HuH-7.5 (cell line): ENCODE measurements at regions not wholly inside any gene's neighbourhood (a gene's known extent, or its start where the extent isn't known, plus 50 kb on each side); places are given as distances from the start of the nearest gene placed in this dataset.
"Not testable (repeated sequence)": the region's sequence is repeated elsewhere in the genome, so short reads cannot be mapped to it uniquely, and the experiment has no call there.

ENCODE experiments used
- DNase-seq: peaks from one replicate; pipeline ENCODE4 v3.0.0; 2011; ENCODE audit warnings: low spot score

DNA sequence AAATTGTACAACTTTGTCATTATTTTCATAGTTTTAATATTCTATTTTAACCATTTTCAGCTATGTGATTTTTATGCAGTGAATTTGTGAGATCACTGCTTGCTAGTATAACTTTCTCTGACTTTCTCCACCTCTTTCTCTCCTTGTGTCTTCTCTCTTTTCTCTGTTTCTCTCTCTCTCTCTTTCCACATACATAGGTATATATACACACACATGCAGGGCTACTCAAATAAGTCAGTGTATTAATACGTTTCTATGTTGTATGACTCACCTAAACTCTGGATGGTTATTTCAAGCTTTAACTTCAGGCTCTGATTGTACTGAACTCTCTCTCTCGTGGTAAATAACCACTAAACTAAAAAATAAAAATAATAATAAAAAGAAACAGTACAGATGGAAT lies 1389.3 kb upstream of the ALCAM start:
- DNase-seq = no peak

DNA sequence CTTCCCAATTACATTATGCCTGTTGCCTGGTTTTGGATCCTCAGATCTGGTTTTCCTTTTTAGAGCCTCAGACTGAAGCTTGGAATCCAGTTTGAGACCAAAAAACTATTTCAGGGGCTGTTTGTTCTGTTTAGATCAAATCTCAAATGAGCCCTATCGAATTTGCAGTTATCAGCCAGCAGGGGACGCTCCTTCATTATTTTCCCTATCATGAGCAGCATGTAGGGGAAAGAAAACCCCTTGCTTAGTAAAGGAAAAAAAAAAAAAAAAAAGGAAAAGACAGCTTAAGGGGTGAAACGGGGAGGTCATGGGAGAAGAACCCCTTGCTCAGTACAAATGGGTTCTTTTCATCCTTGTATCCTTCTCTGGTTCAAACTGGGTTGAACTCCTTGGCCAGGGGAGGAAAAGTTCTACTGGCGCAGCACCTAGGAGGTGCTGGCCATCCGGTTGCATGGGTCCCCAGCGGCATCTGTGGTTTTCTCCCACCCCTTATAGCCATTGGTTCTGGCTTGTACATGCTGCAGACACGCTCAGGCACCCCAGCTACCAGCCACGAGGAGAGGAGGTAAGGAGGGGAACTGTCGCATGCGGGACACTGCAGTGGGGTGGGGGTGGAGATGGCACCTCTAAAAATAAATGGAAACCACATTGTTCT lies 1375.1 kb upstream of the ALCAM start:
- DNase-seq = no peak

DNA sequence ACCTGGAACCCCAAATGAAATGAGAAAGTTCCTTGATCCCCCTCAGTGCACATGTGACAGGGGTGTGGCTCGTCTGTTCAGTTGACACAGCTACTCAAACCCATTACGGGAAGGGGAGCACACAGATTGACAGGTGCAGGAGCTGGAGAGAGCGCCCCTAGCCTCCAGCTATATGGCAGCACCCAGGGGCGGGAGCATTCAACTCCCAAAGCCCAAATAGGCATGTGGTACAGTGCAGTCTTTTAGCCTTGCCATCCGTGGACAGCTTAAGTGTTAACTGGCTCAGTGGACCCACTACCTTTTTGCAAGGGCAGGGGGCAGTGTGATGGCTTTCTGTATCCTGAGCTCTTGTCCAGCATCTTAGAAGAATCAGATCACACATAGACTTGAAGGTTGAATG lies 1374.2 kb upstream of the ALCAM start:
- DNase-seq = no peak

DNA sequence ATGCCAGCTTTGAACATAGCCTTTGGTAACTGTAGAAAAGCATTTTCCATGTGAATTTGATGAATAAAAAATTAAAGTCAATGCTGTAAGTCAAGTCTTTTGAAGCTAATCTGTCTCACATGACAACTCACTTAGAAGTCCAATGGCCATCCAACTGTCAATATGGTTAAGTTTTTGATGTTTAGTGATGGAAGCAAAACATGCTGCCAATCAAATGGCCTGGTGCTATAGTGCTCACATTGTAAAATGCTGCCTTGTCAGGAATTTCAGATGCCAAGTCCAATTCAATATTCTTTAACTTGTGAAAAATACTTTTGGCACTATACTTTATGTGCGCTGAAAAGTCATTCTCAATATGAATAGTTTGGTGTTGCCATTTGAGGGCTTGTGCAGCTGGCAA lies 1361.8 kb upstream of the ALCAM start:
- DNase-seq = no peak

DNA sequence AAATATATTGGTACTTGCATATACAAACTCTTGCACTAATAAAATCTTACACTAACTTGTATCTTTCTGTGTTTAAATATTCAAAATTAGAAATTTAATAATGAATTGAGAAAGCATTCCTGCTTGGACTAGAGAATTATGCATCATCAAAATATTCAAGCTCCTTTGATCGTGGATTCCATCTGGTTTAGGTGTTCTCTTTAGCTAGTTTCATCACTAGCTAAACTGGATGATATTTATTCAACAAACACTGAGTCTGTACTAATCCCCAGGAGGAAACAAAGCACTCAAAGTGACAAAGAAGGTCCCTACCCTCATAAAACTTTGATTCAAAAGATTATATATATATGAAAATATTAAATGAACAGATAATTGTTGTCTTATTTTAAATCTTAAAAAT lies 1360.9 kb upstream of the ALCAM start:
- DNase-seq = peak; percentile 10

DNA sequence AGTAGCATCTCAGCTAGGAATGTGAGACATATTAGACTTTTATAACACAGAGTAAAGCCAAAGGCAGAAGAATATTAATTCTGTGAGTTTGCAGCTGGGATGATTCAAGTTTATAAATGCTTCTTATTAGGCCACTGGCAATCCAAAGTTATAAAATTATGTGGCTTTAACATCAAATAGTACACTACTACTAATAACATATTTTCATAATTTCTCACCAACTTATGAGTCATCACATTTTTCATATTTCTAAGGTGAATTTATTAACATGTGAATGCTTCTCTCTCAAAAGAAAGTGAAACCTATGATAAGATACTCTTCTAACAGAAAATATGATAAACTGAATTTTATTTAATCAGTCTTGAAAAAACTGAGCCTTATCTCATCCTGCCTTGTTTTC lies 1348.2 kb upstream of the ALCAM start:
- DNase-seq = no peak

DNA sequence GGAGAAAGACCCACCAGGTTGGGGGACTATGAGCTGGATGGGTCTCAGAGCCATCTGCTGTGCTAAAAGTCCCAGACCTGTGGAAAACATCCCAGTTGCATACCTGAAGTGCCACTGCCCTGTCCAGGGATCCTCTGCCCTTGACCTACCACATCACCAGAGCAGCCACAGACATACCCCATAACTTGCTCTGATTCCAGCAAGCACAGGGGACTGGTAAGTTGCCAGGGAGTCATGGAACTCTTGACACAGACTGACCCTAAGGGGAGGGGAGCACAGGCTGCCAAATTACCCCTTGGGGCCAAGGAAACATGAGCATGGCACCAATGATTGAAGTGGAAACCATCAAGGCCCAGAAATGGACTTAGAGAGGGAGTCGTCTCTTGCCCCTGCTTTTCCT lies 1335.1 kb upstream of the ALCAM start:
- no peak for DNase-seq

DNA sequence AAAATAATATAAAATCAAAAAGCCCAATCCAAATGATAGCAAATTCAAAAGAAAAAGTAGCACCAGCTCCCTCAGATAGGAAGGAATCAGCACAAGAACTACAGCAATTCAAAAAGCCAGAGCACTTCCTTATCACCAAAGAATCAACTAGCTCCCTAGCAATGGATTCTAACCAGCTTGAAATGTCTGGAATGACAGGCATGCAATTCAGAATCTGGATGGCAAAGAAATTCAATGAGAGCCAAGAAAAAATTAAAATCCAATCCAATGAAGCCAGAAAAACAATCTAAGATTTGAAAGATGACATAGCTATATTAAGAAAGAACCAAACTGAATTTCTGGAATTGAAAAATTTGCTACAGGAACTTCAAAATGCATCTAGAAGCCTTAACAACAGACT lies 1334.4 kb upstream of the ALCAM start:
- DNase-seq = no peak

DNA sequence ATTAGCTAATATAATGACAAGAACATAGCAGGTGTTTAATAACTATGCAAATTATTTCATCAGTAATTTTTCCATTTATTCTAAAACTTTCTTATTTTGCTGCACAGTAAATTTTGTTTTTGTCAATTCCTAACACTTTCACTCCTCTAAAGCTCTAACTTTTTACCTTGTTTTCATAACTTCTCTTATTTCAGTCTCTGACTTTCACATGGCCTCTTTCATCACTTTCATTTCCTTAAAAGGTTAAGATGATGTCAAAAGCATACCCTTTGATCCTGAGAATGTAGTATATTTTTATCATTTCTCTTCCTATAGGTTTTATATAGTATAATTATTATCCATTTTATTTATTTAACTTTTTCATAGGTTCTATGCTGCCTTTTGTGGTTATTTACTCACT lies 1325.8 kb upstream of the ALCAM start:
- DNase-seq = no peak

DNA sequence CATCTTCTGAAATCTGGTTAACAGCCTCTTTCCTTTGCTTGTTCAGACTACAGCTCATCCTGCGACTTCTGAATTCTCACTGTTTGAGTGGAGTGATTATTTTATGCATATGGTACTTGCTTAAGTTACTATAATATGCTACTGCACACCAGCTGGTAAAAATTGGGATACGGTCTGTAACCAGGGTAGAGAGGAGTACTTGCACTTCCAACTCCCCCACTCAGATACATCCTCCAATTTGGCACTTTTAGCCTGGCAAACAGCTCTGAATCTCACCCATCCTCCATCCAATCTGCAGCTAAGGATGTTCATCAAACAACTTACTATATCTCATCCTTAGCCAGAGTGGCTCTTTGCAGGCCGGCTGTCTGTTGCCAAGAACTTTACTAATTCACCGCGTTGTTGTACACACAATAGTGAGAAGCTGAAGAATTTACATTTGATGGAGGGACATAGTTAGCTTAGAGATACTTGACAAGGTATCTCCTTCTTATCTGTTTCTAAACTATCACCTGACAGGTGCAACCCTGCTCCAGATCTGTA lies 1323.6 kb upstream of the ALCAM start:
- DNase-seq = not testable (repeated sequence)

DNA sequence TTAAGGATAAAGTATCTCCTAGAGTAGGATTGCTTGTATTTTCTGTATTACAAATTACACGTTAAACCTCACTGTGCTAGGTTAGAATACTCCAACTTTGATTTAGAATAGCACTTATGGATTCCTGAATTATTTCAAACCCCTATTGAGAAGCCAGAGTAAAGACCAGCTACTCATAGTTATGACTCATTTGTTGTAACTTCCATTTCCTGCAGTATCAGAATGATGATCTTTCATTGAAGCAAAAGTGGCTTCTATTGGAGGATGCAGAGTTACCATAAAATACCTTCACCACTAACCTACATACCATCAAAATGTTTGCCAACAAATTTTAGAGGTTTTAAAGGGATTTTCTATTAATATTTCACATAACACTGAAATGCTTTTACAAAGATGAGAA lies 1322.7 kb upstream of the ALCAM start:
- no peak for DNase-seq

DNA sequence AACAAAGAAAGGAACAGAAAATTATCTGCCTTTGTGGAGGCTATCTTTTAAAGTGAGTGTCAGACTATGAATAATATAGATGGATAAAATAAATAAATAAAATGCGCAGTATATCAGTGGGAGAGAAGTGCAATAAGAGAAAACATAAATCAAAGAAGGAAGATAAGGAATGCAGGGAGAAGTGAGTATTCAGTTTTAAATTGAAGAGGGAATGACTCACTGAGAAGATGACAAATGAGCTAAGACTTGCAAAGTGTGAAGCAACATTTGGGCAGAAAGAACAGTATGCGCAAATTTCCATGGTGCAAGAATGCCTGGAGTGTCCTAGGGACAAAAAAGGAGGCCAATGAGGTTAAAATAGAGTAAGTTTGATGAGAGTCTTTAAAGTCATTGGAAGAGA lies 1300.1 kb upstream of the ALCAM start:
- DNase-seq = no peak

DNA sequence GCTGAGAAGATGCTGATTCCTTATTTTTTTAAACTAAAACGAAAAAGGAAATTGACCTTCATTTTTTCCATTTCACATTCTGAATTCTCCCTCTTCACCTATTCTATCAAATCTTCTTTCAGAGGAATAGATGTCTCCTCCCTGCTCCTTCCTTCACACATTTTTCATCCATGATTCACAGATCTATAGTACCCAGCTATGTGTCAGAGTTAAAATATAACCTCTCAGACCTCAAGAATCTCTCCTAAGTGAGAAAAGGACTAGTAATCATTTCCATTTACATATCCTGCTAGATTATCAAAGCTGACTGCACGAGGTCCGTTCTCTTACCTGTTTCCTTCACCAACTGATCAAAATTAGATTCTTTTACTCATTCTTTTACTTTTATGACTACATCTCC lies 1297.6 kb upstream of the ALCAM start:
- DNase-seq = no peak

DNA sequence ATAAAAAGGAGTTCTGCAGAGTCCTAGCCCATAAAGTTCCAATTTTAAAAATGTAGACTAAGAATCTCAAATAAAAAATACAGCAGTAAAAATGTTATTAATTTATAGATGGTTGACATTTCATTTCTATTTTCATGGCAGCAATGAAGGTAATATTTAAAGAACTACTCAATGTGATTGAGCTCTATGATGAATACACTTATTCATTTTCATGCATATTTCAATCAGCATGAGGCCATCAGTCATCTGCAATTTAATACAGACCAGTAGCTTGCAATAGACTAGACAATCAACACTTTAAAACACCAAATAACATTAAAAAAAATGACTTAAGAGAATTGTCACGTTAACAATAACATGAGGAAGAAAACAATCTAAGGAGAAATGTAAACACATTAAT lies 1295.8 kb upstream of the ALCAM start:
- no peak for DNase-seq

DNA sequence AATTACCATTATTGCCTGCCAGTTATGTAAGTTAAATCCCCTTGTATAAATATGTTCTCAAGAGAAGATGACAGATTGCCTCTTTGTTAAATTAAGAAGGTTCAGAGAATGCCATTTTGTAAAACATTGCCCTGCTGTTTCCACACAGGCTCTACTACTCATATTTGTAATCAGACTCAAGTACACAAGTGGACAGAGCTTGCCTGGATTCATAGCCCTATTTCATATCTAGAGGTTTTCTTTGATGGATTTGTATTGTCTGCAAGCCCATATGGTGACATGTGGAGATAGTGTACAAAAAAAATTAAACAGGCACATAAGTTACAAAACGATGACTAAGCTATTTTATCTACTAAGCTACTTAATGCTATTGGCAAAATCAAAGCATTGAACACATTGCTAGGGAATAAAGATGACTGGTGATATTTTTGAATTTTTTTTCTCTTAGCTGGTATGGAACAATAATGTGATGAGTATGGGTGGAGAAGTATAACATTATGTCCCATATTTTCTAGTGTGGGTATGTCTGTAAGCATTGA lies 1286.6 kb upstream of the ALCAM start:
- no peak for DNase-seq

DNA sequence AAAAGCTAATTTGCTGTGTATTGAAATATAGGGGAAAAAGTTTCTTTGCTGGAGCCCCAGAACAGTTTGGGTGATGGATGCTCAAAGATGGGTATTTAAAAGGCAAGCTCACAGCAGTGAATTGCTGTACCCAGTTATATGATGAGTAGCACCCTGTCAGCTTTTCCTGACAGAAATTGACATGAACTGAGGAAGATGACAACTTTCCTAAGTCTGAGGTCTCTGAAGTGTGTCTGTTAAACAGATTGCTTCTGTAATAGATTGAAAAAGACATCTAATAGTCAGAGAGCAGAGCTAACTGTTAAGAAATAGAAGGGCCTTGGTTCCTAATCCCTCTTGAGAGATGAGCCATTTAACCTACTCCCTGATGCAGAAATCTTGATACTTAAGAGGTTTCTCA lies 1278.0 kb upstream of the ALCAM start:
- no peak for DNase-seq

DNA sequence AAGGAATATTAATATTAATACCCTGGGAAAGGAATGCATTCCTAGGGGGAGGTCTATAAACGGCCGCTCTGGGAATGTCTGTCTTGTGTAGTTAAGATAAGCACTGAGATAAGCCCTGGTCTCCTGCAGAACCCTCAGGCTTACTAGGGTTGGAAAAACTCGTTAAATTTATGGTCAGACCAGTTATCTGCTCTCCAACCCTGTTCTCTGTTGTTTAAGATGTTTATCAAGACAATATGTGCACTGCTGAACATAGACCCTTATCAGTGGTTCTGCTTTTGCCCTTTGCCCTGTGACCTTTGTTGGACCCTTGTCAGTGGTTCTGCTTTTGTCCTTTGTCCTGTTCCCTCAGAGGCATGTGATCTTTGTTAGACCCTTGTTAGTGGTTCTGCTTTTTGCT lies 1276.7 kb upstream of the ALCAM start:
- DNase-seq = not testable (repeated sequence)

DNA sequence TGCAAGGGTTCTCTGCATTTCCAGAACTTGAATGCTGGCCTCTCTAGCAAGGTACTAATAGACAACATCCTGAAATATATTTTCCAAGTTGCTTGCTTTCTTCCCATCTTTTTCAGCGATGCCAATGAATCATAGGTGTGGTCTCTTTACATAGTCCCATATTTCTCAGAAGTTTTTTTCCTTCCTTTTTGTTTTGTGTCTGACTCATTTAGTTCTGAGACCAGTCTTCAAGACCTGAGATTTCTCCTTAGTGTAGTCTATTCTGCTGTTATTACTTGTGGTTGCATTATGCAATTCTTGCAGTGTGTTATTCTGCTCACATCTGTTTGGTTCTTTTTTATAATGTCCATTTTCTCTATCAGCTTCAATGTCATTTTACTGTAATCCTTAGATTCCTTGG lies 1265.0 kb upstream of the ALCAM start:
- no peak for DNase-seq

DNA sequence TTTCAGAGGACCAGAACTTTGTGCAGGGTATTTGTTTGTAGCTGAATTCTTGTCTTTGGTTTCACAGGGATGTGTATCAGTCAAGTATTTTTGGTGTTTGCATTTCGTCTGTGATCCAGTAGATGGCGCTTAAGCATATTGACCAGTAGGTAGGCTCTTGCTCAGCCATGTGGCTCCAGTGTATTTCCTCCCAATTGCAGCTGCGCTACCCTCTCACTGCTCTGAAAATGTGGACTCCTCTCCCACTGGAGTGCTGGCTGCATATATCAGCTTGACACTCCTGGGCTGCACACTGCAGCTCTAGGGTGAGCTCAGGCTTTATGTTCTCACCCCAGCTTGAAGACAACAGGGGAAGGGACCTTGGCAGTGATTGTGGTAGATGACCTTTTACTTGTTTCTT lies 1264.3 kb upstream of the ALCAM start:
- no peak for DNase-seq

DNA sequence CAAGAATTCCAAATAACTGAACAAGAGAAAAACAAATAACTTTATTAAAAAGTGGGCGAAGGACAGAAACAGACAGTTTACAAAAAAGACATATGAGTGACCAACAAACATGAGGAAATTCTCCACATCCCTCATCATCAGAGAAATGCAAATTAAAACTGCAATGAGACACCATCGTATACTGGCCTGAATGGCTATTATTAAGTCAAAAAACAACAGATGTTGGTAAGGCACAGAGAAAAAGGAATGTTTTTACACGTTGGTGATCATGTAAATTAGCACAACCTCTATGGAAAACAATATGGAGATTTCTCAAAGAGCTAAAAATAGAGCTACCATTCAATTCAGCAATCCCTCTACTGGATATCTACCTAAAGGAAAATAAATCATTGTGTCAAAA lies 1260.4 kb upstream of the ALCAM start:
- no peak for DNase-seq

DNA sequence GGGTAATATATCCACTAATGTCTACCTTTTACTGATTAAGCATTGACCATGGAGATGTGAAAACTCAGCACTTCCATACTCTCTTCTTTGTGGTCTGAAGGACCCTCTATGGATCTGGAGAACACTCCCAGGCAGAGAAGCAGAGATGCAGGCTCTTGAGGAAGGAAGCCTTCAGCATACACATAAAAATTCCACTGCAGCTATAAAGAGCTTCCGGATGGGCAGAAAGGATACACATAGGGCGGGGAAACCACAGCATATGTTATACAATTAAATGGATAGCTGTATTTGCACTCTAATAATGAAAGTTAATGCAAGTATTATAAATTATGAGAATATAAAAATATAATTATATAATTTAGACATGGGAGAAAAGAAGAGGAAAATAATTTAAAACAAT lies 1258.2 kb upstream of the ALCAM start:
- DNase-seq = no peak

DNA sequence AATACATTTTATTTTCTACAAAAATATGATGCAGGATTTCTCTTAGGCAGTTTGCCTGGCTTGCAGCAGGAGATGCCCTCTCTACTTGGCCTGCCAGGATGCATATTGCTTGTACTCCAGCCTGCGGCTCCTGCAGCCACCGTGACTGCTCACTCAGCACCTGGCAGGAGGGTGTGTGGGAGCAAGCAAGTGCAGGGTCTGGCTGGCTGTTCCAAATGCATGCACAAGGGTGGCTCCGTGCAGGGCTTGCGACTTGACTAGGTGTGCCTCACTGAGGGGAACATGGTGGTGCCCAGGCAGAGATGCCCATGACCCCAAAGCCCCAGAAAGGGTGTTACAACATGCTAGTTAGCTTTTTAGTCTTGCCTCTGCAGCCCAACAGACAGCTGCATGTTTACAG lies 1240.2 kb upstream of the ALCAM start:
- no peak for DNase-seq

DNA sequence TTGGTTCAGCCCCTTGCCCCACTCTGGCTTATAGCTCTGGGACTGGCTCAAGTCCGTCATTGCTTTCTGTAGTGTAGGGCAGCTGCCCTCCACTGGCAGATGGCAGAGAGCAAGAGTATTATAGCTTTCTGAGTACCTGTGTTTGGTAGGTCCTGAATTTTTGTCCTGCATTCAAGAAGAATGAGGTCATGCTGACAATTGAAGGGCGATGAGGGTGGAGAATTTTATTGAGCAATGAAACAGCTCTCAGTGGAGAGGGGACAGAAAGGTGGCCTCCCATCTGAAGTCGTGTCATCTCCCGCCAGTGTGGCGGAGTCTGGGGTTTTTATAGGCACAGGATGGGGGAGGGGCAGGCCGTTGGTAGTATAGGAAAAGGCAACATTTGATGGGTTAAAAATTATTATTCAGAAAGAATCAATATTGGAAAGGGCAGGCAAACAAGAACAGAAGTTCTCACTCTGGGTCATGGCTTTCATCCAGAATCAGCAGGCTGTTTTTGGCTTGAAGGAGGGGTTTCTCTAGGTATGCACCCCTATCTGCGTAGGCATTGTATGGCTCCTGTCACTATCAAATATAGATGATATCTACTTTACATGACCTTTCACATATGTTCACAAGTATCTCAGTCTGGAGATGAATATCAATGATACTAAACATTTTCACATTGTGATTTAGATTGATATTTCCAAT lies 1239.7 kb upstream of the ALCAM start:
- no peak for DNase-seq

DNA sequence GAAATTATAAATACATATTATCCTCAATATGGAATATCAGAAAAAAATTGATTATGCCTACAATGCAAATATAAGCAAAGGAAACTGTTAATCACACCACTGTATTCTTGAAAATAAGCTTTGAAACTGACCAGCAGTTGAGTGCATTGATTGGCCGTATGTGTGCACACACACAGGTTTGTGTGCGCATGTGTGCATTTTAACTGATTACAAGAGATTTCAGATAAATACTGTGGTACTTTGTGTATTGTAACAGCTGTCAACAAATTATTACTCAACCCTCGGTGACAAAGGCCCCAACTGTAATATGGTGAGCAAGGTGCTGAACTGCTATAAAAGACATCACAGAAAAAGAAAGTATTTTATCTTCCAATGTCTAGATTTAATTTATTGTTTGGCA lies 1238.9 kb upstream of the ALCAM start:
- DNase-seq = no peak
